NT2/D1 (cell line): ENCODE measurements at regions not wholly inside any gene's neighbourhood (a gene's known extent, or its start where the extent isn't known, plus 50 kb on each side); places are given as distances from the start of the nearest gene placed in this dataset.

Experiments
- YY1 ChIP-seq: IDR thresholded peaks from 2 replicates; pipeline ENCODE4 v1.6.1; 2011; ENCODE audit not compliant: insufficient read length, insufficient read depth
- ZNF274 ChIP-seq: IDR thresholded peaks from 2 replicates; pipeline ENCODE4 v1.6.1; 2011; ENCODE audit warnings: mild to moderate bottlenecking, low read depth, low read length

GRCh38 chr3:178238179-178238578 lies 298.1 kb upstream of the KCNMB2 start:
- TF ChIP-seq YY1 (no peak), ZNF274 (no peak)
